GM12878 (cell line): ENCODE measurements at regions not wholly inside any gene's neighbourhood (a gene's known extent, or its start where the extent isn't known, plus 50 kb on each side); places are given as distances from the start of the nearest gene placed in this dataset.

Experiments
- ATF7 ChIP-seq: fragments of 450-650 bp; IDR thresholded peaks from 2 replicates; pipeline ENCODE4 v1.6.1; 2016; ENCODE audit warnings: low read depth, mild to moderate bottlenecking
- CHD1 ChIP-seq: IDR thresholded peaks from 2 replicates; pipeline ENCODE4 v1.6.1; 2012; ENCODE audit warnings: low read depth, low read length, improper control_type of control experiment
- GABPA ChIP-seq: IDR thresholded peaks from 2 replicates; pipeline ENCODE4 v1.6.1; 2014; ENCODE audit warnings: antibody characterized with exemption, low read depth, mild to moderate bottlenecking, inconsistent platforms
- JUNB ChIP-seq: IDR thresholded peaks from 2 replicates; pipeline ENCODE4 v1.6.1; 2016; ENCODE audit warnings: antibody characterized with exemption, mild to moderate bottlenecking
- MEF2B ChIP-seq: fragments of 450-650 bp; IDR thresholded peaks from 2 replicates; pipeline ENCODE4 v1.6.1; 2018; ENCODE audit warnings: mild to moderate bottlenecking, moderate library complexity; ENCODE audit not compliant: partially characterized antibody, poor library complexity, severe bottlenecking
- NR2C2 ChIP-seq: IDR thresholded peaks from 2 replicates; pipeline ENCODE4 v1.6.1; 2011; ENCODE audit warnings: borderline replicate concordance, low read depth; ENCODE audit not compliant: control insufficient read depth, insufficient read length
- NR2F1 ChIP-seq: fragments of 450-650 bp; conservative IDR thresholded peaks from 2 replicates; pipeline ENCODE4 v1.6.1; 2017; ENCODE audit warnings: mild to moderate bottlenecking
- PML ChIP-seq: IDR thresholded peaks from 2 replicates; pipeline ENCODE4 v1.6.1; 2012; ENCODE audit warnings: low read length, inconsistent platforms
- POLR2A ChIP-seq: IDR thresholded peaks from 2 replicates; pipeline ENCODE4 v1.6.1; 2011; ENCODE audit warnings: low read depth, mild to moderate bottlenecking, low read length
- SIN3A ChIP-seq: IDR thresholded peaks from 2 replicates; pipeline ENCODE4 v1.6.1; 2012; ENCODE audit warnings: low read depth, low read length, improper control_type of control experiment
- SRF ChIP-seq, 2 experiments: IDR thresholded peaks; 2 replicates each; pipeline ENCODE4 v1.6.1; 2011; ENCODE audit warnings: low read depth in 2 of 2, low read length in 2 of 2, mild to moderate bottlenecking in 1 of 2, moderate library complexity in 1 of 2
- TCF7 ChIP-seq: IDR thresholded peaks from 2 replicates; pipeline ENCODE4 v1.6.1; 2014; ENCODE audit warnings: antibody characterized with exemption, borderline replicate concordance
- ZNF622 ChIP-seq: fragments of 450-650 bp; IDR thresholded peaks from 2 replicates; pipeline ENCODE4 v1.6.1; 2017; ENCODE audit warnings: mild to moderate bottlenecking, inconsistent platforms
- ZSCAN29 ChIP-seq: fragments of 450-650 bp; IDR thresholded peaks from 2 replicates; pipeline ENCODE4 v1.6.1; 2017; ENCODE audit warnings: mild to moderate bottlenecking, moderate library complexity
- TF ChIP-seq, protein P1 (sequence below): IDR thresholded peaks from 2 replicates; pipeline ENCODE4 v1.6.1; 2012; ENCODE audit warnings: low read length, inconsistent platforms
- TF ChIP-seq, protein P2 (sequence below): fragments of 150-350 bp; IDR thresholded peaks from 2 replicates; pipeline ENCODE4 v1.6.1; 2016; ENCODE audit warnings: low read depth, low read length
- TF ChIP-seq, protein P3 (sequence below): fragments of 450-650 bp; IDR thresholded peaks from 2 replicates; pipeline ENCODE4 v1.6.1; 2014; ENCODE audit warnings: mild to moderate bottlenecking
- TF ChIP-seq, protein P4 (sequence below): fragments of 150-350 bp; IDR thresholded peaks from 2 replicates; pipeline ENCODE4 v1.6.1; 2014; ENCODE audit warnings: mild to moderate bottlenecking, low read depth, low read length
- TF ChIP-seq, protein P5 (sequence below): fragments of 450-650 bp; formaldehyde crosslinking; IDR thresholded peaks from 2 replicates; pipeline ENCODE4 v1.4.0; 2020; ENCODE audit warnings: mild to moderate bottlenecking, moderate library complexity

DNA sequence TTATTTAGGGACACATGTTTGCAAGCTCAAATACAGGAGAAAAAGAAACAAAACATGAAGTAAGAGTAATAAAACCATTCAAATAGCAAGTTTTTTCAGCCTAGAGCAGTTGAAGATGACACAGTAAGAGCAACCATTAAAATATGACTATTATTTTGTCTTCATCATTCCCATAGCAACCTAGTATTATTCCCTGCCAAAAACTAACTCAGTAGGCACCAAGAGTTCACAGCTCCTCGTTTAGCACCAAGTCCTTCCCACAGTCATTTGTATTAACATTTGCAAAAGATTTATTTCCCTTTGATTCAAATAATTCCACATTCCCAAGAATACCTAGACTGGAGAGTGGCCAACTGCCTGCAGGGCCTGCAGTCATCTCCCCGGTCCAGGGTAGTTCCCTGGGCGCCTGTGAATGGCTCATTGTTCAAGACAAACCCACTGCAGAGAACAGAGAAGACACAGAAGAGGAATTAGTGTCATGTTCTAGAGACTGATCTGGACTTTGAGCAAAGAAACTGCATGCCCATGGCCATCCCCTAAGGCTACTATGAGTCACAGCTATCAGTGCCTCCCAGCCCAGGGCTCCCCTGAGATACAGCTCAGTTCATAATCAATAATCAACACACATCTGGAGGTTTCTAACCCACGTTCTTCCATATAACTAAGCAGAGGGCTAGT, 139.1 kb upstream of the MAP3K1 start (continued):
- TF ChIP-seq, protein P1, sequence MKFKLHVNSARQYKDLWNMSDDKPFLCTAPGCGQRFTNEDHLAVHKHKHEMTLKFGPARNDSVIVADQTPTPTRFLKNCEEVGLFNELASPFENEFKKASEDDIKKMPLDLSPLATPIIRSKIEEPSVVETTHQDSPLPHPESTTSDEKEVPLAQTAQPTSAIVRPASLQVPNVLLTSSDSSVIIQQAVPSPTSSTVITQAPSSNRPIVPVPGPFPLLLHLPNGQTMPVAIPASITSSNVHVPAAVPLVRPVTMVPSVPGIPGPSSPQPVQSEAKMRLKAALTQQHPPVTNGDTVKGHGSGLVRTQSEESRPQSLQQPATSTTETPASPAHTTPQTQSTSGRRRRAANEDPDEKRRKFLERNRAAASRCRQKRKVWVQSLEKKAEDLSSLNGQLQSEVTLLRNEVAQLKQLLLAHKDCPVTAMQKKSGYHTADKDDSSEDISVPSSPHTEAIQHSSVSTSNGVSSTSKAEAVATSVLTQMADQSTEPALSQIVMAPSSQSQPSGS = no peak
- TF ChIP-seq, protein P2, sequence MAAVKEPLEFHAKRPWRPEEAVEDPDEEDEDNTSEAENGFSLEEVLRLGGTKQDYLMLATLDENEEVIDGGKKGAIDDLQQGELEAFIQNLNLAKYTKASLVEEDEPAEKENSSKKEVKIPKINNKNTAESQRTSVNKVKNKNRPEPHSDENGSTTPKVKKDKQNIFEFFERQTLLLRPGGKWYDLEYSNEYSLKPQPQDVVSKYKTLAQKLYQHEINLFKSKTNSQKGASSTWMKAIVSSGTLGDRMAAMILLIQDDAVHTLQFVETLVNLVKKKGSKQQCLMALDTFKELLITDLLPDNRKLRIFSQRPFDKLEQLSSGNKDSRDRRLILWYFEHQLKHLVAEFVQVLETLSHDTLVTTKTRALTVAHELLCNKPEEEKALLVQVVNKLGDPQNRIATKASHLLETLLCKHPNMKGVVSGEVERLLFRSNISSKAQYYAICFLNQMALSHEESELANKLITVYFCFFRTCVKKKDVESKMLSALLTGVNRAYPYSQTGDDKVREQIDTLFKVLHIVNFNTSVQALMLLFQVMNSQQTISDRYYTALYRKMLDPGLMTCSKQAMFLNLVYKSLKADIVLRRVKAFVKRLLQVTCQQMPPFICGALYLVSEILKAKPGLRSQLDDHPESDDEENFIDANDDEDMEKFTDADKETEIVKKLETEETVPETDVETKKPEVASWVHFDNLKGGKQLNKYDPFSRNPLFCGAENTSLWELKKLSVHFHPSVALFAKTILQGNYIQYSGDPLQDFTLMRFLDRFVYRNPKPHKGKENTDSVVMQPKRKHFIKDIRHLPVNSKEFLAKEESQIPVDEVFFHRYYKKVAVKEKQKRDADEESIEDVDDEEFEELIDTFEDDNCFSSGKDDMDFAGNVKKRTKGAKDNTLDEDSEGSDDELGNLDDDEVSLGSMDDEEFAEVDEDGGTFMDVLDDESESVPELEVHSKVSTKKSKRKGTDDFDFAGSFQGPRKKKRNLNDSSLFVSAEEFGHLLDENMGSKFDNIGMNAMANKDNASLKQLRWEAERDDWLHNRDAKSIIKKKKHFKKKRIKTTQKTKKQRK = no peak
- TF ChIP-seq, protein P3, sequence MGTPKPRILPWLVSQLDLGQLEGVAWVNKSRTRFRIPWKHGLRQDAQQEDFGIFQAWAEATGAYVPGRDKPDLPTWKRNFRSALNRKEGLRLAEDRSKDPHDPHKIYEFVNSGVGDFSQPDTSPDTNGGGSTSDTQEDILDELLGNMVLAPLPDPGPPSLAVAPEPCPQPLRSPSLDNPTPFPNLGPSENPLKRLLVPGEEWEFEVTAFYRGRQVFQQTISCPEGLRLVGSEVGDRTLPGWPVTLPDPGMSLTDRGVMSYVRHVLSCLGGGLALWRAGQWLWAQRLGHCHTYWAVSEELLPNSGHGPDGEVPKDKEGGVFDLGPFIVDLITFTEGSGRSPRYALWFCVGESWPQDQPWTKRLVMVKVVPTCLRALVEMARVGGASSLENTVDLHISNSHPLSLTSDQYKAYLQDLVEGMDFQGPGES = no peak
- TF ChIP-seq CHD1 = no peak
- TF ChIP-seq, protein P4, sequence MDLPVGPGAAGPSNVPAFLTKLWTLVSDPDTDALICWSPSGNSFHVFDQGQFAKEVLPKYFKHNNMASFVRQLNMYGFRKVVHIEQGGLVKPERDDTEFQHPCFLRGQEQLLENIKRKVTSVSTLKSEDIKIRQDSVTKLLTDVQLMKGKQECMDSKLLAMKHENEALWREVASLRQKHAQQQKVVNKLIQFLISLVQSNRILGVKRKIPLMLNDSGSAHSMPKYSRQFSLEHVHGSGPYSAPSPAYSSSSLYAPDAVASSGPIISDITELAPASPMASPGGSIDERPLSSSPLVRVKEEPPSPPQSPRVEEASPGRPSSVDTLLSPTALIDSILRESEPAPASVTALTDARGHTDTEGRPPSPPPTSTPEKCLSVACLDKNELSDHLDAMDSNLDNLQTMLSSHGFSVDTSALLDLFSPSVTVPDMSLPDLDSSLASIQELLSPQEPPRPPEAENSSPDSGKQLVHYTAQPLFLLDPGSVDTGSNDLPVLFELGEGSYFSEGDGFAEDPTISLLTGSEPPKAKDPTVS = no peak
- TF ChIP-seq MEF2B = peak; percentile 66
- TF ChIP-seq PML = no peak
- TF ChIP-seq GABPA = no peak
- no peak; the same call in 1 of the 2 replicates for TF ChIP-seq NR2F1
- no peak for TF ChIP-seq POLR2A
- TF ChIP-seq ATF7 = no peak
- TF ChIP-seq JUNB = peak; percentile 15; the same call in 1 of the 2 replicates
- TF ChIP-seq TCF7 = no peak
- no peak for TF ChIP-seq ZSCAN29
- TF ChIP-seq SIN3A = no peak
- TF ChIP-seq ZNF622 = no peak
- TF ChIP-seq NR2C2 = no peak
- no peak for TF ChIP-seq SRF (IDR thresholded peaks at IDR 0.05; ENCODE audit: low read depth in 2 of 2, low read length in 2 of 2)
- TF ChIP-seq, protein P5, sequence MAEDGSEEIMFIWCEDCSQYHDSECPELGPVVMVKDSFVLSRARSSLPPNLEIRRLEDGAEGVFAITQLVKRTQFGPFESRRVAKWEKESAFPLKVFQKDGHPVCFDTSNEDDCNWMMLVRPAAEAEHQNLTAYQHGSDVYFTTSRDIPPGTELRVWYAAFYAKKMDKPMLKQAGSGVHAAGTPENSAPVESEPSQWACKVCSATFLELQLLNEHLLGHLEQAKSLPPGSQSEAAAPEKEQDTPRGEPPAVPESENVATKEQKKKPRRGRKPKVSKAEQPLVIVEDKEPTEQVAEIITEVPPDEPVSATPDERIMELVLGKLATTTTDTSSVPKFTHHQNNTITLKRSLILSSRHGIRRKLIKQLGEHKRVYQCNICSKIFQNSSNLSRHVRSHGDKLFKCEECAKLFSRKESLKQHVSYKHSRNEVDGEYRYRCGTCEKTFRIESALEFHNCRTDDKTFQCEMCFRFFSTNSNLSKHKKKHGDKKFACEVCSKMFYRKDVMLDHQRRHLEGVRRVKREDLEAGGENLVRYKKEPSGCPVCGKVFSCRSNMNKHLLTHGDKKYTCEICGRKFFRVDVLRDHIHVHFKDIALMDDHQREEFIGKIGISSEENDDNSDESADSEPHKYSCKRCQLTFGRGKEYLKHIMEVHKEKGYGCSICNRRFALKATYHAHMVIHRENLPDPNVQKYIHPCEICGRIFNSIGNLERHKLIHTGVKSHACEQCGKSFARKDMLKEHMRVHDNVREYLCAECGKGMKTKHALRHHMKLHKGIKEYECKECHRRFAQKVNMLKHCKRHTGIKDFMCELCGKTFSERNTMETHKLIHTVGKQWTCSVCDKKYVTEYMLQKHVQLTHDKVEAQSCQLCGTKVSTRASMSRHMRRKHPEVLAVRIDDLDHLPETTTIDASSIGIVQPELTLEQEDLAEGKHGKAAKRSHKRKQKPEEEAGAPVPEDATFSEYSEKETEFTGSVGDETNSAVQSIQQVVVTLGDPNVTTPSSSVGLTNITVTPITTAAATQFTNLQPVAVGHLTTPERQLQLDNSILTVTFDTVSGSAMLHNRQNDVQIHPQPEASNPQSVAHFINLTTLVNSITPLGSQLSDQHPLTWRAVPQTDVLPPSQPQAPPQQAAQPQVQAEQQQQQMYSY (CRISPR knock-in tag) = no peak
